Stimulated activated CD8-positive, alpha-beta memory T cell treated with anti-CD3 and anti-CD28 coated beads, Interleukin-7, amount 100 ng/mL, for 48 hours (primary cell): ENCODE measurements at regions not wholly inside any gene's neighbourhood (a gene's known extent, or its start where the extent isn't known, plus 50 kb on each side); places are given as distances from the start of the nearest gene placed in this dataset.
"Not testable (repeated sequence)": the region's sequence is repeated elsewhere in the genome, so short reads cannot be mapped to it uniquely, and the experiment has no call there.

Experiments
- DNase-seq, 2 donors: peaks; one replicate each; pipeline ENCODE4 v3.0.0-alpha.2; 2020; ENCODE audit warnings: low read depth in 1 of 2; ENCODE audit errors: extremely low read depth in 1 of 2

- peak in 1 of 2 donors; percentile 66 for DNase-seq
Observed at GRCh38 chr3:195669310-195669709, 51.5 kb upstream of the MUC20 start.

GRCh38 chr3:195668131-195668766 is 52.5 kb upstream of the MUC20 start:
- not testable (repeated sequence) for DNase-seq

GRCh38 chr3:195665311-195665710 is 55.5 kb upstream of the MUC20 start:
- not testable (repeated sequence) for DNase-seq

- DNase-seq, result not testable (repeated sequence)
Observed at GRCh38 chr3:195664131-195664530, 56.6 kb upstream of the MUC20 start.

GRCh38 chr3:195659136-195659533 is 61.6 kb upstream of the MUC20 start:
- not testable (repeated sequence) for DNase-seq

- DNase-seq, result not testable (repeated sequence)
Observed at GRCh38 chr3:195658381-195659135, 62.2 kb upstream of the MUC20 start.

- peak; percentile 68 to 86 for DNase-seq
Observed at GRCh38 chr3:195657475-195658372, 63.1 kb upstream of the MUC20 start.

- DNase-seq, result not testable (repeated sequence)
Observed at GRCh38 chr3:195656091-195656490, 64.7 kb upstream of the MUC20 start.

GRCh38 chr3:195654746-195655145 is 66.0 kb upstream of the MUC20 start:
- not testable (repeated sequence) for DNase-seq

GRCh38 chr3:195654138-195654537 is 66.6 kb upstream of the MUC20 start:
- DNase-seq, result not testable (repeated sequence)

- not testable (repeated sequence) for DNase-seq
Observed at GRCh38 chr3:195653641-195654040, 67.1 kb upstream of the MUC20 start.

- DNase-seq, result not testable (repeated sequence)
Observed at GRCh38 chr3:195647912-195648702, 64.4 kb upstream of the APOD start.

- not testable (repeated sequence) for DNase-seq
Observed at GRCh38 chr3:195645872-195646271, 62.1 kb upstream of the APOD start.

- not testable (repeated sequence) for DNase-seq
Observed at GRCh38 chr3:195643245-195643644, 59.5 kb upstream of the APOD start.

GRCh38 chr3:195642311-195642710 is 58.6 kb upstream of the APOD start:
- not testable (repeated sequence) for DNase-seq

- not testable (repeated sequence) for DNase-seq
Observed at GRCh38 chr3:195638456-195638855, 54.7 kb upstream of the APOD start.

GRCh38 chr3:195637473-195638233 is 53.9 kb upstream of the APOD start:
- not testable (repeated sequence) for DNase-seq

- not testable (repeated sequence) for DNase-seq
Observed at GRCh38 chr3:195637011-195637410, 53.3 kb upstream of the APOD start.

GRCh38 chr3:195635898-195636685 is 52.4 kb upstream of the APOD start:
- not testable (repeated sequence) for DNase-seq
